HS-5 (cell line): ENCODE measurements at regions not wholly inside any gene's neighbourhood (a gene's known extent, or its start where the extent isn't known, plus 50 kb on each side); places are given as distances from the start of the nearest gene placed in this dataset.

Source experiments
- DNase-seq: peaks from one replicate; pipeline ENCODE4 v3.0.0-alpha.2; 2012; ENCODE audit warnings: low read depth

DNA sequence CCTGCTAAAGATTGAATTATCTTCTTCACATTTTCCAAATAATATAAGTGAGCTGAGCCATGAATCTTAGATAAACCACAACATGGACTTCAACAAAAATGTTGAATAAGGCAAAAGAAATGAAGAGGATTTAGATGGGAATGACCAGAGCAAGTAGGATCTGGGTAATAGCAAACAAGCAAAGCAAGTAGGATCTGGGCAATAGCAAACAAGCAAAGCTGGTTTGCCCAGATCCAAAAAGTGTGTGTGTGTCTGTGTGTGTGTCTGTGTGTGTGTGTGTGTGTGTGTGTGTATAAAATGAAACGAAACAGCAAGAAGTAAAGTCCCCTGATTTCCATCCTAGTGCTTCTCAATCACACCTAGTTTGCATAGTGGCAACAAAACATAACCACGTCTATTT is 549.1 kb downstream of the RERGL start:
- no peak for DNase-seq

DNA sequence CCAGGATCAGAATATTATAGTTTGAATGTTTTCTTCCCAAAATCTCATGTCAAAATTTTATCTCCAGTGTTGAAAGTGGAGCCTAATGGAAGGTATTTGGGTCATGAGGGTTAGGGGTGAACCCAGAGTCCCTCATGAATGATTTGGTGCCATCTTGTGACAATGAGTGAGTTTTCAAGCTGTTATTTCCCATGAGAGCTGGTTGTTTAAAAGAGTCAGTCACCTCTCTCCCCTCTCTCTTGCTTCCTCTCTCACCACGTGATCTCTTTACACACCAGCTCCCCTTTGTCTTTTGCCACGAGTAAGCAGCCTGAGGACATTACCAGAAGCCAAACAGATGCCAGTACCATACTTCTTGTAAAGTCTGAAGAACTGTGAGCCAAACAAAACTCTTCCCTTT is 561.6 kb downstream of the RERGL start:
- DNase-seq: no peak

DNA sequence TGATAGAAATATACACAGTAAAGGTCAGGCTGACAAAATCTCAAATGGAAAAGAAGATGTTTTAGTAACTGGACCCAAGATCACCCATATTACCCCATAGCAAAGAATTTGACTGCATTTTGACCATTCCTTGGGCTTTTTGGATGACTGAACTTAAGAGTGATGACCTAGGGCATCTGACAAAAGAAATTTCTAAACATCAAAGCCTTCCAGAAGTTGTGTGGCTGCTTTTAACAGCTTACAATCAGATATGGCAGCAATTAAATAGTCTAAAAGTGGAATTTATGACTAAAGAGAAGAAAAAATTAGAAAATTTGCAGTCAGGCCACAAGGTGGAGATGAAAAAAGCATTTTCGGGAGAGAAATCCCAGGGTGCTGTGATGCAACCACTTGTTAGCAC is 563.0 kb downstream of the RERGL start:
- no peak for DNase-seq

DNA sequence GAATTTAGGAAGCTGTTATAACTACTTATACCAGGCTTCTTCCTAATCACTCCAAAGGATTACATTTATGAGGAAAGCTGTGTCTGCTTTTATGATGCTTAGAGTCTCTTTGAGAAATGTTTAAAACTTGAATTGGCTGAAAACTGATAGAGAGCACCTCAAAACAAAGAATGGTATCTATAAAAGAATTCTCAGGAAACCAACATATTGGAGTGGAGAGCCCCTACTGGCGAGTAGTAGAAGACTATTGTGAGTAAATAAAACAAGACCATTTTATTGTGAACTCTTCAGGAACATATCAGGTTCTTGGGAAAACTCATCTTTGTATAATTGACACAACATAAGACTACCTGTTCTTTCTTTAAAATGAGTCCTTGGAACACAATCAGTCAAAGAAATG is 578.6 kb downstream of the RERGL start:
- DNase-seq: no peak

DNA sequence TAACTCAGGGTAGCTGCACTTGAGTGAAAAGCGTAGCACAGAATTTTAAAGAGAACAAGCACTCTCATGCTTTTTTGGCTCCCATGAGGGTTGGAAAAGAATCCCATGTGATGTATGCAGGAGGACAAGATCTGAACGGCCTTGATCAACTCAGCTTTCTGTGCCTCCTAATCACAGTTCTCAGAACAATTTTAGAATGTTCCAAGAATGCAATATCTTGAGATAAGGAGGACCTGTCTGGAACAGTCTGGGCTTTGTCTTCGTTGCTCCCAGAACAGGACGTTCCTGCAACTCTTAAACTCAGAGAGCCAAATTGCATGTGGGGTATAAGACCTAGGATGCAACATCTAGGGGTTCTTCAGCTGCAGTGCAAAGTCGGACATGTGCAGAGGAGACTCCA is 582.7 kb downstream of the RERGL start:
- DNase-seq: no peak

DNA sequence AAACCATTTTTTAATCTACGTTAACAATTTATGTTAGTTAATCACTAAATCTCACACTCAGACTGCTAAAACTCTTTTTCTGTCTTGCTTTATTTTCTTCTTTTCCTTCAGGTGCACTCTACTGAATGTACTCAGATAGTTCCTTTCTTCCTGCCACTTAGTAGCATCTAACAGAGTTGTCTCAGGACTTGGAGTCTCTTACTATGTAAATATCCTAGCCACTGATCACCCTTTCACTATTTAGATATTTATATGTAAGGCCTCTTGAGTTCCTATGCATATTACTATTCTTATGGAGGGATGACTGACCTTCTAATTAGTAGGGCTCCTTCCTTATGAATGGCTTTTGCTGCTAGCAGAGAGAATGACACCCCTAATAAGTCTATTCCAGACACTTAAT is 586.3 kb downstream of the RERGL start:
- DNase-seq: no peak

DNA sequence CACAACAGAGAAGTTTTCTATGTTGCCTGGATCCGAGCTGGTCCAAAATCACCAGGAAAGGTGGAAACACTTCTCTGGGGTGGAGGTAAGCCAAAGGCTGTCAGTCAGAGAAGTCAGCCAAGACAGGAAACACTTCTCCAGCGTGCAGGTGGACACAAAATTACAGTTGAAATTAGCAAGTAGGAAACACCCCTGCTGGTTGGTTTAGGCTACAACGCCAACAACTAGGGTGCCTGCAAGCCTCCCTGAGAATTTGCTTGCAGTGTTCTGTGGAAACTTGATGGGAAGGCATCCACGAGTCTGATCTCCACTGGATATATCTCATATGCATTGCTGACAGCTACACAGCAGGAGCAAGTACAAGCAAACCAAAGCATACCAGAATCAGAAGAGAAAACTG is 600.5 kb downstream of the RERGL start:
- DNase-seq: no peak

DNA sequence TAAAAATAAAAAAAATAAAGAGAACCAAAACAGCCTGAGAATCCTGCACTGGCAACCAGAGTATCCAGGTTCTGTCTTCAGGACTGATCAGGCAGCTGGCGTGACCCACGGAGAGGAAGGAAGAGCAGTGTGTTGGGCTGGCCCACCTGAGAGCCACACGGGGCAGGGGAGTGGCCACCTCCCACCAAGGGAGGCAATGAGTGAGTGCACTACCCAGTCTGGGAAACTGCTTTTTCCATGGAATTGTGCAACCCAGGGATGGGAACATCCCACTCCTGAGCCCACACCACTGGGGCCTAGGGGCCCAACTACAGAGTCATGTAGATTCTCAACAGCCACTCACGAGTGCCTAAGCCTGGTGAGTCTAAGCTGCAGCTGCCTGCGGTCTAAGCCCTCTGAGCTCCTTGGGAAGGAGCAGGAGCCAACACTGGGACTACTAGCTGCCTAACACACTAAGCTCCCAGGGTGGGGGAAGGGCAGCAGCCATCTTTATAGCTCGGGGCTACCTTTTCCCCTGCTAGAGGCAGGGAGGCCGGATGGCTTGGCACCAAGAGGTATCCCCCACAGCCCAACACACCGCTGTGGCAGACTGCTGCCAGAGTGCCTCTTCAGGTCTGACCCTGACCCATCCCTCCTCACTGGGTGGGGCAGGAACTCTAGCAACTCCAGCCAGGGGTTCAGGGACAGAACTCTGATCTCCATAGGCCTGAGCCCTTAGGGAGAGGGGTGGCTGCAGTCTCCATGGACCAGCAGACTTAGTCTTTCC is 610.9 kb downstream of the RERGL start:
- no peak for DNase-seq

DNA sequence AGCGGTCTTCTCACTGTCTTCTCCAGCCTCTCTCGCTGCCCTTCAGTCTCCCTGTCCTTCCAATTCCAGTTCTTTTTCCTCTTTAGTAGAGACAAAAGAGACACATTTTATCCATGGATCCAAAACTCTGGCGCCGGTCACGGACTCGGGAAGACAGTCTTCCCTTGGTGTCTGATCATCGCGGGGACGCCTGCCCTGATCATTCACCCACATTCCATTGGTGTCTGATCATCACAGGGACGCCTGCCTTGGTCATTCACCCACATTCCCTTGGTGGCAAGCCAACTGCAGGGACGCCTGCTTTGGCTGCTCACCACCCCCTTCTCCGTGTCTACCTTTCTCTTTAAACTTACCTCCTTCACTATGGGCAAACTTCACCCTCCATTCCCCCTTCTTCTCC is 619.5 kb downstream of the RERGL start:
- DNase-seq: no peak

DNA sequence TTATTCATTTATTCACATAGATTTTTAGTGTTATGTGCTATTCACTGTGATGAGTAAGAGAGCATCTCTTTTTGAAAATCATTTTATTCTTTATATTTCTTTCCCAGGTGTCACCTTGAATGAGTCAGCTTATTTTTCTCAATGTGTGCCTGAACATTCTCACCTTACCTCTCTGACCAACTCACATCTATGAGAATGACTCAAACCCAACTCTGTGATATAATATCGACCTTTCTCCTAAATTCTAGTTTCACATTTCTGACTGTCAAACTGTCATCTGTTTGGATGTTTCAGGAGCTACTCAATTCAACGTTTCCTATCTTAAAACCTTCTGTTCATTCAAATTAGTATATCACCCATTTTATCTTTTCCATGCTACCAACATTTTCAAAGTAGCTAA is 630.8 kb downstream of the RERGL start:
- no peak for DNase-seq

DNA sequence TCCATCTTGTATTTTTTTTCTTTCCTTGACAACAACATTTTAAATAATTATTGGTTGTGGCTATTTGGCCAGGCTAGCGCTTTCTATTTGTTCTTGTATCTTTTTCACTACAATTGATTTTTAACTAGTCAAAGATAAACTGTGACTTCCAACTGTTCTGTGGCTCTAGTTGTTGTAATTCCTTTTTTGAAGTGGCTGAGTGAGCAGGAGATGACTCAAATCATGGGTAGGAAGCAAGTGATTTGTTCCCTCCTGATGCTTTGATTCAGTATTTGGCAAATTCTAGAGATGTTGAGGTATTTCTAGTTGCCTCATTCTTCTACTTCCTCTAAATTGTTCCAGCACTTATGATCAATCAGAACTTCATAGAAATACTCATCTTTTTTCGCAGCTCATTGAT is 633.5 kb downstream of the RERGL start:
- DNase-seq: peak; percentile 19

DNA sequence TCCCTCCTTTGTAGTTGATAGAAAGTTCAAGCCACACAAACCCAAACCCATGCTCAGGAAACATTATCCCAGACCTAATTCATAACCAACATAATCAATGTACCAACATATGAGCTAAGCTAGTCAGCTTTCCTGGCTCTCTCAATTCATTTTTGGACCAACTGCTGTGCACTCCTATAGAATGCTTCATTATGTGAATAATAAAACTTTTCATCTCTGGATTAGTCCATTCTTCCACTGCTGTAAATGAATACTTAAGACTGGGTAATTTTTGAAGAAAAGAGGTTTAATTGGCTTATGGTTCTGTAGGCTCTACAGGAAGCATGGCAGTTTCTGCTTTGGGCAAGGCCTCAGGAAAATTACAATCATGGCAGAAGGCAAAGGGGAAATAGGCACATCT is 651.9 kb downstream of the RERGL start:
- DNase-seq: no peak

DNA sequence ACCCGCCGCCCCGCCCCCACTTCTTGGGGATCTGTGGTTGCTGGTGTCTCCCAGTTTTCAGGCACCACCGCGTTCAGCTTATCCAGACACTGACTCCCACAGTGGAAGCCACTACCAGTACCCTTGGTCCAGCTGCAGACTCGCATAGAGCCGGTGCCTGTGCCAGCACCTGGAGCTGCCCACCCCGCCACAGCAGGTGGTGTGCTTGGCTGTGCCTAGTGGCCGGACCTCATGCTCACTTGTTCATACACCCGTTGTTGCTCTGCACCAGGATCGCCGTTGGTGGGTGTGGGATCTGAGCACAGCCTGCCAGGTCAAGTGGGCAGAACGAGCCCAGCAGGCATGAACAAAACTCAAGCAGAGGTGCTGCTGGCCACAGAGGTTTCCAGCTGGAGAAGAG is 673.2 kb downstream of the RERGL start:
- no peak for DNase-seq

DNA sequence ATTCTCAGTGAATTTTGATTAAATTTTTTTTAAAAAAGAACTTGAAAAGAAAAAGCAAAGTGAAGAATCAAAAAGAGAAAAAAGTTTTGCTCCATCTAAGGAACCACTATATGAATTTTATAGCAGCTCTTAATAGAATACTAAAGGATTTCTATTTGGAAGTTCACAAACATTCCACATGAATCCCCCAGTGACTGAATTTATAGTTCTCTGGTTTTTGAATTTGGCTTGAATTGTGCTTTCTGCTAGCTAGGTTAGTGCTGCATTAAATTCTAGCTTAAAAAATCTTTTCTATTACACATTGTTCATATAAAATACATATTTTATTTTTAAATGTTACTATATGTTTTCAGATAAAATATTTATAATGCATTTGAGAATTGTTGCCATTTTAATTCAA is 675.4 kb downstream of the RERGL start:
- DNase-seq: no peak

DNA sequence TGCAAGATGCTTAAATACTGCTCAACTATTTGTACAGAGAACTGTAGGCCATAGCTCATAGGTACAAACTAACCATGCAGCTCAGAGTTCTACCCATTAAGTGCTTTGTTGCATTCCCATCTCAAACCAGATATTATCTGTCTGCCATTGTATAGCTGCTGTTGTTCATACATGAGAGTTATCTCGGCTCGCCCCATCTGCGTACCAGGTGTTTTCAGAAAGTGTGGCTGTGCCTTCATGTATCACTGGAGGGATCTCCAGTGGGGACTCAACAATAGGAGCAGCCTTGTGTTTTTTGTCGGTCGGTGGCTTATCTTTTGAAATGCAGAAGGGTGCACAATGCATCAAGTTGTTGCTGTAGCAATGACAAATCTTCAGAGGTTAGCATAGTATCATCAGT is 678.3 kb downstream of the RERGL start:
- no peak for DNase-seq

DNA sequence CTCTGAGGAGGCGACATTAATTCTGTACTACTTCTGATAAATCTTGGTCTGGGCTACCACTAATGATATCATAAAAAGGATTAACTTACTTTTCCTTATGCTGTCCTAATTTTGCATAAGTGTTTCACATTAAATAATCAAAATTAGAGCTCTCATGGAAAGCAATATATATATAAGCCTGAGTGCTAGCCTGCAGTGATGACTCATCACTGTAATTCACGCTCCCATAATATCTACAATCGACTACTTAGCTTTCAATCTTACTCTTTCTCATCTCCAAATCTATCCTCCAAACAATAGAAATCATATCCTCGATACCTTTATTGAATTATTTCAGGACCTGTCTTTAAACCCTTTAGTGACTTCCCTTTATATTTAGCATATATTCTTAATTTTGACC is 701.3 kb downstream of the RERGL start:
- no peak for DNase-seq

DNA sequence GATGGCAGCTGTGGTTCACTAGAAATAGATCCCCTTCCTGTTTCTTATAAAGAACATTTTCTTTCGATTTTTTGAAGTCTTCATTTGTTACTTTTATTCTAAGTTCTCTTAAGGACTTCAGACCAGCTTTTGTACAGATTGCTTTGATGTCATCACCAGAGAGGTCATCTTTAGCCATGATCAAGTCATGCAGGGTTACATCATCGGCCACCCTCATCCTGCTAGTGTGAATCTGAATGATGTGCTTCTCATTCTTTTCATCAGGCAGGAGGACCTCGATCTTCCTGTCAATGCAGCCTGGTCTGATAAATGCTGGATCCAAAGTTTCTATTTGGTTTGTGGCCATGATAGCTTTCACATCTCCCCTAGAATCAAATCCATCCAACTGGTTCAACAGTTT is 706.7 kb downstream of the RERGL start:
- DNase-seq: no peak

DNA sequence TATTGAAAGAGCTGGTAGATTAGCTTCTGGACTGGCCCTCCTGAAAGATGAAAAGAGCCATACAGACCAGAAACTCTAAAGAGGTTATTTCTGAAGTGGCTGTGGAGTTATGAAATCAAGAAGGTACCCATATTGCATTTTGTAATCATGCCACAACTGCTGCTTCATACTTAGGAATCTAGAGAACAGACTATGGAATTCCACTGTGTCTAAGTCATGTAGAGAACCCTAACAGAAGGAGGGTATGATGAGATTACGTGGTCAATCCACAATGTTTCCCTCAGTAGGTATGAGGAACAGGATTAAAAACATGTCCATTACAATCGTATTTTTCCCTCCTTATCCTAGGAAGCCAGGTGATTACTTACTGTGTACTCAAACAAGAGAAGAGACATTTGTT is 708.8 kb downstream of the RERGL start:
- DNase-seq: peak; percentile 76

DNA sequence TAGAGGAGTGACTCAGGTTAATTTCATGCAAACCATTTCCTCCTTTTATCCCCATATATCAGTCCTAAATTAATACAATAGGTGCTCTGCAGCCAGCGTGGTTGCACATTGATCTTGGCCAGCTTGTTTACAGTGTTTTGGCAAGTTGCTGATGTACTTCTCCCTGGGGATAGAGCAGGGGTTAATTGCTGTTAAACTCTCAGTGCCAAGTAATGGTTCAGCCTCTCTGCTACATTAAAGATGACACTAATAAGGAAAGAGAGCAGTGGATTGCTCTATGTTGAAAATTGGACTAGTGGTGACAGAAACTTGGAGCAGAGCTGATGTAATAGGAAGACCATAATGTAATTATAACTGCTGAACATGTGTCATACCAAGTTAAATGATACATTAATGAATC is 717.5 kb downstream of the RERGL start:
- DNase-seq: peak; percentile 28

DNA sequence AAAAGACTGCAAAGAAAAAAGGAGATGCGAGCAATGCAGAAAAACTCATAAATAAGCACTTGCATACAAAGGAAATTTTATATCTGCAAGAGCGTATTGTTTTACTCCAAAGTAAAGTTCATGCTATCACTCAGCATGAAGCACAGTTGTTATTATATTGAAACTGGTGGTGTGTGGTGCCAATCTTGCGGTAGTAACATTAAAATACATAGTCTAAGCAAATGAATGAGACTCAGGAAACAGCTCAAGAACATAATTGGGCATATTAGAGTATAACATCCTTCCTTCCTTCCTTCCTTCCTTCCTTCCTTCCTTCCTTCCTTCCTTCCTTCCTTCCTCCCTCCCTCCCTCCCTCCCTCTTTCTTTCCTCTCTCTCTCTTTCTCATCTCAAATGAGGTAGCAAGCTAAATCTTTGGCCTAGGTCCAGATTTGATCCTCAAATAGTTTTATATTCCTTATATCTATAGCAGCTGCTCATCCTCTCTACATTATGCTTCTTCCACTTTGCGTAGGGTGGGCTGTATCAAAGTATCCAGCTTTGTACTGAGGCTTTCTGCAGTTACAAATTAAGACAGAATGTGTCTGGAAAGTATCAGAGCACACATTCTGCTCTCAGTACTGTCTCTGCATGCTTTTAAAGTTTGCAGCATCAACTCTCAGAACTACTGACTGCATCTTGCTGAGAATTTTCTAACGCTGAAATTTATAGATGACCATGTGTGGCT is 718.3 kb downstream of the RERGL start:
- no peak for DNase-seq

DNA sequence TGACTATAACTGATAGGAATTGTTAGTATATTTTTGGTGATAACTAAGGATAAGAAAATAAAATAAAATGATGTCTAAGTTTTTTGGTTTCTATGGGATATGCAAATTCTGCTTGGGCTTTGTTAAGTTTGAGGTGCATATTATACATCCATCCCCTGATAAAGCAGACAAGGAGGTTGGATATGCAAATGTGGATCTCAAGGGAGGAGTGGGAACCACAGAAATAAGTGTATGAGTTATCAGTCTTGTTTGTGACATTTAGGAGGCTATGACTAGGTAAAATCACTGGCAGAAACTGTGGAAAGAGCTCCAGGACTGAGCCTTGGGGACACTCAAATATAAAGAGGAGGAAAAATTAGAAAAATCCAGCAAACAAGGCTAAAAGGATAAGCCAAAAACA is 719.4 kb downstream of the RERGL start:
- DNase-seq: no peak

DNA sequence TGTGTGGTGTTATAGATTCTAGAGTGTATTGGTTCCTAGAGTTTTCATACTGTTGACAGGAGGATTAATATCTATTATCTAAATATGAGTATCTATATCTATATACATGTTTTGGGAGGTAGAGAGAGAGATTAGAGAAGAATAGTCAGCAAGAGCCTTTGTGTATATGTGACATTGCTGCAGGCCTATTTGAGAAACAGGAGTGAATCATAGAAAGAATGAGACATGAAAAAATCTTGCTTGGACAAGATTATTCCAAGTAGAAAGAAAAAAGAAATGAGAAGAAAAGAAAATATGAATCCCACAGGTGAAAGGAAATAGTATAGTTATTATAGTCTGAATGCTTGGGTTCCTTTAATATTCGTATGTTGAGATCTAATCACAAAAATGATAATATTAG is 720.4 kb downstream of the RERGL start:
- no peak for DNase-seq

DNA sequence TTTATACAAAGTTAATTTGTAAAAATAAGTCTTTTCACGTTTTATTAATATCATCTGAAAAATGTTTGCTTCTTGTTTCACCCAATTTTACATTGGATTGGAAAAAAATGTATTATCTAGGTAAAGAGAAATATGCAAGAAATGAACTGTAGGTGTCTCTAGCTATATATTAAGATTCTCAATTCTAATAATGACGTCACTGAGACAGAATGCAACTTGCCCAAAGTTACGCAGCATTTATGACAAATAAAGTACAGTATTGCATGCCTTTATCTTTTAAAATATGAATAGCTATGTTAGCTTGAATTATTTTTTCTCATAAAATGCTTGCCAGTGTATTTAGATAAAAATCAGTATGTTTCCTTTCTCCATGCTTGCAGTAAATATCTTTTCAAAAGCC is 728.8 kb downstream of the RERGL start:
- DNase-seq: no peak

DNA sequence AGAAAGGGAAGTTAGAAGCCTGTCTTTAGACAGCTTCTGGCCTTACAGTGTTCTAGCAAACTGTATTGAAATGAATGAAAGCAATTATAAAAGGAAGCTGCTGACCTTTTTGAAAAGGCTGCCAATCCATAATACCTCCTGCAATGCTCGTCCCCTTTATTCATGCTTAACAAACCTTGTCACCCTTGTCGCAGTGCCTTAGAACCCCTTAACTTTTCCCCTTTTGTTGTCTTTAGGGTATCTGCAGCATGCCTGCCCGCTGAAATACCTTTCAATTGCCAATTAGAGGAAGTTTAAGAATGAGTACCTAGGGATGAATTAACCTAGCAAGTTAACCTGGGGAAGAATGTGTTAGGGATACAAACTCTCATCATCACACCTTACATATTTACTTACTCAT is 731.2 kb downstream of the RERGL start:
- no peak for DNase-seq
